ENCODE measurements at regions not wholly inside any gene's neighbourhood (a gene's known extent, or its start where the extent isn't known, plus 50 kb on each side); places are given as distances from the start of the nearest gene placed in this dataset.

DNA sequence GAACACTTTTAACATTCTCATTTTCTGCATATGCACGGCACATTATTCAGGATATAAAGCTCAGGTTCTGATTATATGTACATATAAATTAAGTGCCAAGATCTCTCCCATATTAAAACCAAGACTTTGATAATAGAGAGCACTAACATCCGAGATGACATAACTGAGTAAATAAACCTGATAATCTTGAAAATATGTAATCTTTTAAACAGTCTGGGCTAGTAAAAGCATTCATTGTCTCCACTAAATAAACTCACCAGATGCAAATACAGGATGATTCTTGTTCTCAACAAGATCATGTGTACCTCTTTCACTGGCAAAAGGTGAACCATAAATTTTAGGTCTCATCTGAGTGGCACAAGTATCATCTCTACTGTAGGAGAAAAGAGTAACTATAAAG is 942.2 kb downstream of the TRAM1L1 start:
- TF ChIP-seq, protein P1, sequence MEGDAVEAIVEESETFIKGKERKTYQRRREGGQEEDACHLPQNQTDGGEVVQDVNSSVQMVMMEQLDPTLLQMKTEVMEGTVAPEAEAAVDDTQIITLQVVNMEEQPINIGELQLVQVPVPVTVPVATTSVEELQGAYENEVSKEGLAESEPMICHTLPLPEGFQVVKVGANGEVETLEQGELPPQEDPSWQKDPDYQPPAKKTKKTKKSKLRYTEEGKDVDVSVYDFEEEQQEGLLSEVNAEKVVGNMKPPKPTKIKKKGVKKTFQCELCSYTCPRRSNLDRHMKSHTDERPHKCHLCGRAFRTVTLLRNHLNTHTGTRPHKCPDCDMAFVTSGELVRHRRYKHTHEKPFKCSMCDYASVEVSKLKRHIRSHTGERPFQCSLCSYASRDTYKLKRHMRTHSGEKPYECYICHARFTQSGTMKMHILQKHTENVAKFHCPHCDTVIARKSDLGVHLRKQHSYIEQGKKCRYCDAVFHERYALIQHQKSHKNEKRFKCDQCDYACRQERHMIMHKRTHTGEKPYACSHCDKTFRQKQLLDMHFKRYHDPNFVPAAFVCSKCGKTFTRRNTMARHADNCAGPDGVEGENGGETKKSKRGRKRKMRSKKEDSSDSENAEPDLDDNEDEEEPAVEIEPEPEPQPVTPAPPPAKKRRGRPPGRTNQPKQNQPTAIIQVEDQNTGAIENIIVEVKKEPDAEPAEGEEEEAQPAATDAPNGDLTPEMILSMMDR (IDR thresholded peaks at IDR 0.05) = no peak
- no peak for TF ChIP-seq POLR2A (IDR thresholded peaks at IDR 0.05; ENCODE audit: low read depth)
- no peak for TF ChIP-seq EP300 (IDR thresholded peaks at IDR 0.05)
- TF ChIP-seq POLR2AphosphoS5 (IDR thresholded peaks at IDR 0.05) = no peak

Data from esophagus muscularis mucosa (tissue), 4 donors.